Subcutaneous abdominal adipose tissue (tissue), 5 donors: ENCODE measurements at regions not wholly inside any gene's neighbourhood (a gene's known extent, or its start where the extent isn't known, plus 50 kb on each side); places are given as distances from the start of the nearest gene placed in this dataset.

Source experiments
- H3K27ac ChIP-seq: one replicate; pipeline ENCODE4 v1.7.0; 2013; ENCODE audit warnings: low read depth, mild to moderate bottlenecking, inconsistent platforms, low read length, moderate library complexity
- H3K27me3 ChIP-seq, 5 donors: one replicate each; pipeline ENCODE4 v1.7.0; 2013; ENCODE audit warnings: low read length in 5 of 5, inconsistent platforms in 1 of 5; ENCODE audit not compliant: control insufficient read depth in 5 of 5, insufficient read depth in 4 of 5
- H3K36me3 ChIP-seq, 5 donors: one replicate each; pipeline ENCODE4 v1.7.0; 2013; ENCODE audit warnings: low read length in 5 of 5; ENCODE audit not compliant: control insufficient read depth in 5 of 5, insufficient read depth in 5 of 5
- H3K4me1 ChIP-seq, 5 donors: one replicate each; pipeline ENCODE4 v1.7.0; 2013; ENCODE audit warnings: low read length in 5 of 5, mild to moderate bottlenecking in 3 of 5, moderate library complexity in 1 of 5; ENCODE audit not compliant: control insufficient read depth in 5 of 5, insufficient read depth in 5 of 5
- H3K4me3 ChIP-seq, 5 donors: one replicate each; pipeline ENCODE4 v1.7.0; 2013; ENCODE audit warnings: low read length in 5 of 5, low read depth in 1 of 5
- H3K9ac ChIP-seq, 5 donors: one replicate each; pipeline ENCODE4 v1.7.0; 2013; ENCODE audit warnings: low read length in 5 of 5, mild to moderate bottlenecking in 4 of 5, moderate library complexity in 3 of 5
- H3K9me3 ChIP-seq, 5 donors: one replicate each; pipeline ENCODE4 v1.7.0; 2013; ENCODE audit warnings: low read length in 5 of 5; ENCODE audit not compliant: control insufficient read depth in 5 of 5
- donor health status: healthy.
- donor health status: healthy.
- donor health status: healthy.
- donor health status: healthy.
- donor health status: healthy.

DNA sequence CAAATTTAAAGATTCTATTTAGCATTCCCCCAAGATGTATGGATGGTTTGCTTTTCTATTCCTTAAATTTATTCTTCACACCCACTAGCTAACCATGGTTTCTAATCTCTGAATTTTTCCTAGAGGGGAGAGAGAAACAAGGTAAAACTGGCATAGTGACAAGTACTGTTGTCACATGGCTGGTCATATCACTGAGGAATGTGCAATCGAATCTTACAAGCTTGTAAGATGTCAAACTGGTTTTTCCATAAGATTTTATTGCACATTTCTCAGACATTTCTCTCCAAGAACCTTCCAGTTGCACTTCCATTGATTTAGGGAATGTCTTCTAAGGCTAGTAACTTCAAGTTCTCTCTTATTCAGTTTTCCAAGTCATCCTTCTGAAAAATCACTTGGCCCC lies 89.8 kb downstream of the MBL2 start:
- Histone ChIP-seq H3K4me1 (no peaks in the 10 kb centered on the region), H3K27me3 (no peaks in the 10 kb centered on the region), H3K27ac (no peak overlapping the region), H3K36me3 (no peaks in the 10 kb centered on the region), H3K9ac (no peak overlapping the region), H3K9me3 (no peaks in the 10 kb centered on the region), H3K4me3 (no peak overlapping the region)

DNA sequence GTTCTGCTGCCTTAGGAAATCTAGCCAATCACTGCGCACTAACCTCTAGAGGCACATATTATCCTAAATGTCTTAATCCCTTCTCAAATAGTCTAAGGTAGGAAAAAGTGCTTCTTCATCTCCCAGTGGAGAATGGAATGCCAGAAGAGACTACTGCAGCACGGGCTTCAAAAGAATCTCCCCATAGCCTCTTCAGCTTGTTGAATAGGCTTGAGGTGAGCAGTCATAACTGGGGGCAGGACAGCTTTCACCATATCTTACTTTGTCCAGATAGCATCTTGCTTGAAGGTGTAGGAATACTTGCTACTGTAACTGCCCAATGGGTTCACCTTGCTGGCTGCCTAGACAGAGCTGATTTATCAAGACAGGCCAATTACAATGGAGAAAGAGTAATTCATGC lies 88.8 kb downstream of the MBL2 start:
- Histone ChIP-seq H3K9me3 (no peaks in the 10 kb centered on the region), H3K9ac (no peak overlapping the region), H3K4me1 (no peaks in the 10 kb centered on the region), H3K27me3 (no peaks in the 10 kb centered on the region), H3K4me3 (no peak overlapping the region), H3K36me3 (no peaks in the 10 kb centered on the region), H3K27ac (no peak overlapping the region)

DNA sequence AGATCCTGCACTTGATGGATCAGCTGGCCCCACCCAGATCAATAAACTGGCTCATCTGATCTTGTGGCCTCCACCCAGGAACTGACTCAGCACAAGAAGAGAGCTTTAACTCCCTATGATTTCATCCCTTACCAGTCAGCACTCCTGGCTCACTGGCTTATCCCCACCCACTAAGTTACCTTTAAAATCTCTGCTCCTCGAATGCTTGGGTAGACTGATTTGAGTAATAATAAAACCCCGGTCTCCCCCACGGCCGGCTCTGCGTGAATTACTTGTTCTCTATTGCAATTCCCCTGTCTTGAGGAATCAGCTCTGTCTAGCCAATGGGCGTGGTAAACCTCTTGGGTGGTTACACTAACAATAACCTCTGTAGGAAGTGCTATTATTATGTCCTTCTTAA lies 83.7 kb downstream of the MBL2 start:
- Histone ChIP-seq H3K36me3 (no peaks in the 10 kb centered on the region), H3K9me3 (peaks cover 0 to 5% (median 0%) of the 10 kb centered on the region in 5 donors), H3K27me3 (no peaks in the 10 kb centered on the region), H3K4me1 (no peaks in the 10 kb centered on the region), H3K4me3 (no peak overlapping the region), H3K9ac (no peak overlapping the region), H3K27ac (no peak overlapping the region)

DNA sequence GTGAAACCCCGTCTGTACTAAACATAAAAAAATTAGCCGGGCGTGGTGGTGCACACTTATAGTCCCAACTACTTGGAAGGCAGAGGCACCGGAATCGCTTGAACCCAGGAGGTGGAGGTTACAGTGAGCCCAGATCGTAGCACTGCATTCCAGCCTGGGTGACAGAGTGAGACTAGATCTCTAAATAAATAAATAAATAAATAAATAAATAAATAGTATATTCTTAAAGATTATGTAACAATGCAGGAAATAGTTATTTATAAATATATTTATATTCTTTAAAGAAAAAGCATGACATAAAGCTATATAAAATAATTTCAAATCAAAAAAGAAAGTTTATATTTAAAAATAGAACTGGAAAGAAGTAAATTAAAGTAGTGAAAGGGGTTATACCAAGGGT lies 76.4 kb downstream of the MBL2 start:
- Histone ChIP-seq H3K9ac (no peak overlapping the region), H3K4me3 (no peak overlapping the region), H3K27me3 (no peaks in the 10 kb centered on the region), H3K9me3 (peaks cover 0 to 5% (median 0%) of the 10 kb centered on the region in 5 donors), H3K4me1 (no peaks in the 10 kb centered on the region), H3K36me3 (no peaks in the 10 kb centered on the region), H3K27ac (no peak overlapping the region)

DNA sequence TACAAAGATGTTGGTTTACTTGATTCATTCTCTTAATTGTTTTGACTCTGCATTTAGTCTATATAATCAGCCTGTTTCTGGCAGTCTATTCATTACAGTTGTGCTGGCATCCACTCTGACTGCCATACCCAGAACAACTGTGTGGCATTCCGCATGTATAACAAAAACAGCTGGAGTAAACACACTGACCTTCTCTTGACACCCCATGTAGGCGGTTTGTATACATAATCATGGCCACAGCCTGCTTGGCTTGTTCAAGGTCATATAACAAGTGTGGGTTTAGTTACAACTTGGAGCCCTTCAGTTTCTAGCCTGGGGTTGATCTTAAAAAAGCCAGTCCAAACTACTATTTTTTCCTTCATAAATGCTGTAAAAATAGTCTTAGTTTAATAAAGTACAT lies 70.9 kb downstream of the MBL2 start:
- H3K4me1 ChIP-seq, result peaks cover 0 to 3% (median 0%) of the 10 kb centered on the region in 5 donors
- no peak overlapping the region for H3K9ac ChIP-seq
- H3K9me3 ChIP-seq, result no peaks in the 10 kb centered on the region
- no peaks in the 10 kb centered on the region for H3K36me3 ChIP-seq
- H3K4me3 ChIP-seq, result no peak overlapping the region
- H3K27ac ChIP-seq, result no peak overlapping the region
- no peaks in the 10 kb centered on the region for H3K27me3 ChIP-seq

DNA sequence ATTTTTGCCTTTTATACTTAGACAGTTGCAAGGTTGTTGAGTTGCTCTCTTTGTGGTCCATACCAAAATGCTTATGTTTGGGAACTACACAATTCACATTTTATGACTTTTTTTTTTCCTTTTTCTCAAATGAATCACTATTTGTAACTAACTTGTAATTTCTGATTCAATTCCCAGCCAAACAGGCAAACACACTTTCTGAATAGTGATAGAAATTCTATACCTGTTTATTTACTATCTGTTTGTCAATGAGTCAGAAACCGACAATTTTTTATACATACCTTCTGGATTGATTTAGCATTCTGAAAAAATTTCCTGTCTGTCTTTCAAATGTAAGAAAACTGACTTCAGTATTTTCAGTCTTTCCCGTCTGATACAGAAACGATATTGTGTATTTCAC lies 69.1 kb downstream of the MBL2 start:
- Histone ChIP-seq H3K27ac (no peak overlapping the region), H3K36me3 (no peaks in the 10 kb centered on the region), H3K4me3 (no peak overlapping the region), H3K27me3 (no peaks in the 10 kb centered on the region), H3K9me3 (no peaks in the 10 kb centered on the region), H3K9ac (no peak overlapping the region), H3K4me1 (peaks cover 0 to 3% (median 0%) of the 10 kb centered on the region in 5 donors)

DNA sequence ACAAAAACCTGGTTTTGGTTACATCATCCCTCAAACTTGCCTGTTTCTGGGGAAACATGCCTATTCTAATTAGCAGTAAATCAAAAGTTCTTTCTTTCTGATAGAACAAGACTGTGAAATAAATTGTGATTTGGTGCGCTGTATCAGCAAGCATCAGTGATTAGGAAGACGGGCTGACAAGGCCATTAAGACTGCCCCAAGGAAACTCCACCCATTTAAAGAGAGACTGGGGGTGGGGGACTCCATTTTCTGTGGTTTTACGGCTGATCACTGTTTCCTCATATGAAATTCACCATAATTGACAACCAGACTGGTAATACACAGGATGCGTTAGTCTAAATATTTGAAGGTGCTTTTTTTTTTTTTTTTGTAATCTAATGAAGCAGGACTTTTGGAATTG lies 68.7 kb downstream of the MBL2 start:
- H3K4me3 ChIP-seq, result no peak overlapping the region
- peaks cover 0 to 3% (median 0%) of the 10 kb centered on the region in 5 donors for H3K4me1 ChIP-seq
- H3K27me3 ChIP-seq, result no peaks in the 10 kb centered on the region
- no peaks in the 10 kb centered on the region for H3K36me3 ChIP-seq
- H3K9me3 ChIP-seq, result no peaks in the 10 kb centered on the region
- H3K27ac ChIP-seq, result no peak overlapping the region
- no peak overlapping the region for H3K9ac ChIP-seq

DNA sequence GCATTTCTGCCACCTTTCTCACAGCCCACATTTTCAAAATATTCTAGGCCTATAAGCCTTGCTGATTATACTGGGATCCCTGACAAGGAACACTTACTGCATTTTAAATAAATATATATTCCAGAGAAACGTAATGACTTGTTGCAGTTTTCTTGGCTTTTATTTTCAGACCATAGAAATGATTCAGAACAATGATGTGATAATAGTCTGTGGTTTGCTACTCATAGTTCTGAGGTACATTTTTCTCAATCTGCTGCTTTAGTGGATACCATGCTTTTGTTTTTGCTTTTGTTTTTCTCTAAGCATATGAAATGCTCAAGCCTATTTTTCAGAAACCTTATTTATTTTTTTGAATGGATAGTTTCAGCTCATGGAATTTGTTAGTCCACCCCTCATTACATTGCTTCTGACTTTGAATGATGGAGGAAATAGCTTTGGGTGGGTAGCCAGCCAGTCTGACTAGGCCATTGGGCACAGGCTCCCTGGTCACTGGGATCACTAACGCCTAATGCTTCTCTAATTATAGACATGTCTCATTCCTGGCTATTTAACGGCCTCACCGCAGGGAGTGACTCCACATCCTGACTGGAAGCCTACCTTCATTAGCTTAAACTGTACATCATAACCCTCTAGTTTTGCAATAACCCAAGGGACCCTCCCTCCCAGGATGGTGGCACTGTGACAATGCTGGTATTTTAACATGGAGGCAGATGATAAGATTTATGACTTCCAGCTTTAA lies 66.1 kb downstream of the MBL2 start:
- no peaks in the 10 kb centered on the region for H3K9me3 ChIP-seq
- peaks cover 0 to 3% (median 0%) of the 10 kb centered on the region in 5 donors for H3K4me1 ChIP-seq
- H3K9ac ChIP-seq, result no peak overlapping the region
- H3K4me3 ChIP-seq, result no peak overlapping the region
- H3K27me3 ChIP-seq, result no peaks in the 10 kb centered on the region
- no peak overlapping the region for H3K27ac ChIP-seq
- H3K36me3 ChIP-seq, result no peaks in the 10 kb centered on the region
